Cardiac muscle cell (in vitro differentiated cells and primary cell): ENCODE measurements at regions not wholly inside any gene's neighbourhood (a gene's known extent, or its start where the extent isn't known, plus 50 kb on each side); places are given as distances from the start of the nearest gene placed in this dataset.
"Not testable (repeated sequence)": the region's sequence is repeated elsewhere in the genome, so short reads cannot be mapped to it uniquely, and the experiment has no call there.

Source experiments
- DNase-seq, 2 donors: peaks; one replicate each; pipeline versions ENCODE4 v3.0.0 to v3.0.0-alpha.2; 2010 to 2017; ENCODE audit warnings: low read depth in 1 of 2, low spot score in 1 of 2
- H3K27ac ChIP-seq: fragments of 200-600 bp; sonication (generic); 2 replicates; pipeline ENCODE4 v1.5.1; 2016
- H3K27me3 ChIP-seq: fragments of 200-600 bp; sonication (generic); 2 replicates; pipeline ENCODE4 v1.6.0; 2016; ENCODE audit warnings: control low read depth
- H3K36me3 ChIP-seq: fragments of 200-600 bp; sonication (generic); 2 replicates; pipeline ENCODE4 v1.5.1; 2016; ENCODE audit warnings: control low read depth
- H3K4me1 ChIP-seq: fragments of 200-600 bp; sonication (generic); 2 replicates; pipeline ENCODE4 v1.8.1; 2017; ENCODE audit warnings: low read depth, mild to moderate bottlenecking, mixed run types
- H3K4me3 ChIP-seq: fragments of 200-600 bp; sonication (generic); 2 replicates; pipeline ENCODE4 v1.5.1; 2016; ENCODE audit warnings: mild to moderate bottlenecking
- H3K9me3 ChIP-seq: fragments of 200-600 bp; sonication (generic); 2 replicates; pipeline ENCODE4 v1.5.1; 2017; ENCODE audit warnings: low read depth, mild to moderate bottlenecking, control low read depth
- TF ChIP-seq, protein P1 (sequence below): IDR thresholded peaks from 2 replicates; pipeline ENCODE4 v1.5.1; 2012; ENCODE audit warnings: low read depth, mild to moderate bottlenecking, low read length

DNA sequence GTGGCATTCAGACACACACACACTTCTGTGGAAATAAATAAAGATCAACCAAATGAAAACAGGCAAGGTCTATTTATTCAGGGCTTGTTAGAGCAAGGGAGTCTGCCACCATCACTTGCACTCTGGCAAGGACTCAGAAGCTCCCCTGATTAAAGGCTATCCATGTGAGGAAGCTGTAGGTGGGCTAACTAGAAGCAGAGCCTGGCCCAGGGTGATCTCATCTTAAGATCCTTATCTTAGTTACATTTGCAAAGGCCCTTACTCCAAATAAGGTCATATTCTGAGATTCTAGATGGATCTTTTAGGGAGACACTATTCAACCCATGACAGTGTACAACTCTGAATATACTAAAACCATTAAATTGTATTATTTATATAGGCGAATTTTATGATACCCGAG, 190.0 kb upstream of the SRD5A2 start:
- H3K27ac ChIP-seq: no peak overlapping the region
- TF ChIP-seq, protein P1, sequence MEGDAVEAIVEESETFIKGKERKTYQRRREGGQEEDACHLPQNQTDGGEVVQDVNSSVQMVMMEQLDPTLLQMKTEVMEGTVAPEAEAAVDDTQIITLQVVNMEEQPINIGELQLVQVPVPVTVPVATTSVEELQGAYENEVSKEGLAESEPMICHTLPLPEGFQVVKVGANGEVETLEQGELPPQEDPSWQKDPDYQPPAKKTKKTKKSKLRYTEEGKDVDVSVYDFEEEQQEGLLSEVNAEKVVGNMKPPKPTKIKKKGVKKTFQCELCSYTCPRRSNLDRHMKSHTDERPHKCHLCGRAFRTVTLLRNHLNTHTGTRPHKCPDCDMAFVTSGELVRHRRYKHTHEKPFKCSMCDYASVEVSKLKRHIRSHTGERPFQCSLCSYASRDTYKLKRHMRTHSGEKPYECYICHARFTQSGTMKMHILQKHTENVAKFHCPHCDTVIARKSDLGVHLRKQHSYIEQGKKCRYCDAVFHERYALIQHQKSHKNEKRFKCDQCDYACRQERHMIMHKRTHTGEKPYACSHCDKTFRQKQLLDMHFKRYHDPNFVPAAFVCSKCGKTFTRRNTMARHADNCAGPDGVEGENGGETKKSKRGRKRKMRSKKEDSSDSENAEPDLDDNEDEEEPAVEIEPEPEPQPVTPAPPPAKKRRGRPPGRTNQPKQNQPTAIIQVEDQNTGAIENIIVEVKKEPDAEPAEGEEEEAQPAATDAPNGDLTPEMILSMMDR: no peak
- H3K4me3 ChIP-seq: no peak overlapping the region
- H3K36me3 ChIP-seq: no peaks in the 10 kb centered on the region
- H3K9me3 ChIP-seq: no peaks in the 10 kb centered on the region
- no peak for DNase-seq
- no peaks in the 10 kb centered on the region for H3K4me1 ChIP-seq
- H3K27me3 ChIP-seq: no peaks in the 10 kb centered on the region

- Histone ChIP-seq H3K4me3 (no peak overlapping the region), H3K27ac (no peak overlapping the region), H3K36me3 (no peaks in the 10 kb centered on the region), H3K4me1 (no peaks in the 10 kb centered on the region), H3K27me3 (no peaks in the 10 kb centered on the region), H3K9me3 (no peaks in the 10 kb centered on the region)
- TF ChIP-seq, protein P1: no peak
- DNase-seq: no peak
Observed at GRCh38 chr2:31765078-31765945, 184.6 kb upstream of the SRD5A2 start.

DNA sequence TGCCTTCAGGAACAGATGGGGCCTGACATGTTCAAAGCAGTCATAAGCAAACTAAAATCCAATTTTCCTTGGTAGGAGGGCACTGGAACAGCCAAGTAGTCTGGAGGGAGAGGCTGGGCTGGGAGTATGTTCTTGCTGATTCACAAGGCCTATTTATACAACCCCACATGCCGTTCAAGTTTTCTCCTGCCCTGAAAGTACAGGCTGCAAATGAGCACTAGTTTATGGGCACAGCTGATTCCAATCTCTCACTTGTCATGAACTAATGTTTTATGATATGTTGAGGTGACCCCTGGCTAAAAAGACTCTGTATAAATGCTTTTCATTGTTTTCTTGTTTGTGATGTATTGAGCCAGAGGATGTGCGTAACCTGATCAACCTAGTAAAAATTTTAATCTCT, 183.4 kb upstream of the SRD5A2 start:
- no peaks in the 10 kb centered on the region for H3K4me1 ChIP-seq
- H3K27ac ChIP-seq: no peak overlapping the region
- TF ChIP-seq, protein P1: no peak
- no peak overlapping the region for H3K4me3 ChIP-seq
- H3K9me3 ChIP-seq: no peaks in the 10 kb centered on the region
- no peaks in the 10 kb centered on the region for H3K36me3 ChIP-seq
- H3K27me3 ChIP-seq: no peaks in the 10 kb centered on the region
- DNase-seq: no peak

GRCh38 chr2:31762085-31762484, 181.3 kb upstream of the SRD5A2 start:
- TF ChIP-seq, protein P1: no peak
- DNase-seq: no peak
- Histone ChIP-seq H3K36me3 (no peaks in the 10 kb centered on the region), H3K4me3 (no peak overlapping the region), H3K9me3 (no peaks in the 10 kb centered on the region), H3K27me3 (no peaks in the 10 kb centered on the region), H3K27ac (no peak overlapping the region), H3K4me1 (no peaks in the 10 kb centered on the region)

- not testable (repeated sequence) for H3K4me3 ChIP-seq, H3K4me1 ChIP-seq, H3K9me3 ChIP-seq, H3K27me3 ChIP-seq, H3K27ac ChIP-seq, H3K36me3 ChIP-seq, DNase-seq
Observed at GRCh38 chr2:31757351-31757750, 176.6 kb upstream of the SRD5A2 start.

- not testable (repeated sequence) for H3K9me3 ChIP-seq, H3K27ac ChIP-seq, H3K27me3 ChIP-seq, H3K4me3 ChIP-seq, H3K36me3 ChIP-seq, DNase-seq, H3K4me1 ChIP-seq
Observed at GRCh38 chr2:31748746-31749145, 168.0 kb upstream of the SRD5A2 start.

- Histone ChIP-seq H3K36me3 (no peaks in the 10 kb centered on the region), H3K9me3 (no peaks in the 10 kb centered on the region), H3K27ac (no peak overlapping the region), H3K4me1 (no peaks in the 10 kb centered on the region), H3K27me3 (no peaks in the 10 kb centered on the region), H3K4me3 (no peak overlapping the region)
- no peak for DNase-seq
- TF ChIP-seq, protein P1: no peak
Observed at GRCh38 chr2:31748041-31748440, 167.3 kb upstream of the SRD5A2 start.
